ENCODE measurements at regions not wholly inside any gene's neighbourhood (a gene's known extent, or its start where the extent isn't known, plus 50 kb on each side); places are given as distances from the start of the nearest gene placed in this dataset.

DNA sequence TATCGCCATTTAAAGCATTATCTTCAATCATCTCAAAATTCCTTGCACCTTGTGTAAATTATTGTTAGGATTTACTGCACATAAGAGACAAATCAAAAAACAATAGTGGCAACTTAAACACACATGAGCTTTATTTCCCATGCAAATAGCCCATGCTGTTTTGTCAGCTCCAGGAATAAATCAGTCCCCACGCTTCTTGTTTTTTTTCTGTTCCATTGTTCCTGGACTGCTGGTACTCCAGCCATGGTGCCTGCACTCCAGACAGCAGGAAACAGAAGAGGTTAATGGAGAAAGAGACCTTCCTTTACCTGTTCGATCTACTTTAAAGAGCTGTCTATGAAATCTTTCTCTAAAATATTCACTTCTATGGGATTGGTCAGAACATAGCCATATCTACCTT, 1515.7 kb upstream of the TENM3 start:
- Histone ChIP-seq H3K36me3 (no peaks in the 10 kb centered on the region), H3K4me1 (no peaks in the 10 kb centered on the region), H3K27ac (no peak overlapping the region), H3K9me3 (no peaks in the 10 kb centered on the region), H3K27me3 (no peaks in the 10 kb centered on the region), H3K4me3 (no peak overlapping the region)
- TF ChIP-seq, protein P1, sequence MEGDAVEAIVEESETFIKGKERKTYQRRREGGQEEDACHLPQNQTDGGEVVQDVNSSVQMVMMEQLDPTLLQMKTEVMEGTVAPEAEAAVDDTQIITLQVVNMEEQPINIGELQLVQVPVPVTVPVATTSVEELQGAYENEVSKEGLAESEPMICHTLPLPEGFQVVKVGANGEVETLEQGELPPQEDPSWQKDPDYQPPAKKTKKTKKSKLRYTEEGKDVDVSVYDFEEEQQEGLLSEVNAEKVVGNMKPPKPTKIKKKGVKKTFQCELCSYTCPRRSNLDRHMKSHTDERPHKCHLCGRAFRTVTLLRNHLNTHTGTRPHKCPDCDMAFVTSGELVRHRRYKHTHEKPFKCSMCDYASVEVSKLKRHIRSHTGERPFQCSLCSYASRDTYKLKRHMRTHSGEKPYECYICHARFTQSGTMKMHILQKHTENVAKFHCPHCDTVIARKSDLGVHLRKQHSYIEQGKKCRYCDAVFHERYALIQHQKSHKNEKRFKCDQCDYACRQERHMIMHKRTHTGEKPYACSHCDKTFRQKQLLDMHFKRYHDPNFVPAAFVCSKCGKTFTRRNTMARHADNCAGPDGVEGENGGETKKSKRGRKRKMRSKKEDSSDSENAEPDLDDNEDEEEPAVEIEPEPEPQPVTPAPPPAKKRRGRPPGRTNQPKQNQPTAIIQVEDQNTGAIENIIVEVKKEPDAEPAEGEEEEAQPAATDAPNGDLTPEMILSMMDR (IDR thresholded peaks at IDR 0.05), result no peak
- intact Hi-C loops (cut with DNase I), result no loop called here
- ATAC-seq (no peak), DNase-seq (no peak)

DNA sequence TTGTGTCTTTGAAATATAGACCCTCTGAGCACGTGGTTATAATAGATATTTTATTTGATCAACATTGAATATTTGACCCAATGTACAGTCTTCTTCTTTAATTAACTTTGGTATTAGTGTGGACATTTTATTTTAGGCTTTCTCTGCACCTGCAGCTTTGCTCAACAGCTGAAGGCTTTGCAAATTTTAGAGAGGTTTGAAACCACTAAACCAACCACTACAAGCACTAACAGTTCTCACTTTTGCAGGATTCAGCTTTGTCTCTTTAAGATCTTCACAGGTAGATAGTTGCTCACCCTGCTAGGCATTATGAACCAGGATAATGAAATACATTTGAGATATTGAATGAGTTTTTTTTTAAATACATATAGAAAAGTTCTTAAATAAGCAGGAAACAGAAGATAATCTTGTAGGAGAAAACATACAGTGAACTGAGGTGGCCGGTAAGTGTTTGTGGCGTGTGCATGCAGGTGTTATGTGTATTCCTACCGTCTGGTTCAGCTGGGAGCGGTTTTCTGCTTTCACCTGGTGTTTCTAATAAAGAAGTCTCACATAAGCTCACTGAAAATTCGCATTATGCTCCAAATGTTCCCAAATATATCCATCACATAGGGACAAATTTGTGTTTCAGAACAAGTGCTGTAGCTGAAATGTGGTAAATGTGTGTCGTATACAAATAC, 1508.3 kb upstream of the TENM3 start:
- Histone ChIP-seq H3K4me1 (no peaks in the 10 kb centered on the region), H3K36me3 (no peaks in the 10 kb centered on the region), H3K4me3 (no peak overlapping the region), H3K27ac (no peak overlapping the region), H3K27me3 (no peaks in the 10 kb centered on the region), H3K9me3 (peaks cover 0 to 2% of the 10 kb centered on the region in 2 donors)
- ATAC-seq (no peak), DNase-seq (no peak)
- TF ChIP-seq, protein P1 (IDR thresholded peaks at IDR 0.05), result no peak
- intact Hi-C loops (cut with DNase I), result no loop called here

DNA sequence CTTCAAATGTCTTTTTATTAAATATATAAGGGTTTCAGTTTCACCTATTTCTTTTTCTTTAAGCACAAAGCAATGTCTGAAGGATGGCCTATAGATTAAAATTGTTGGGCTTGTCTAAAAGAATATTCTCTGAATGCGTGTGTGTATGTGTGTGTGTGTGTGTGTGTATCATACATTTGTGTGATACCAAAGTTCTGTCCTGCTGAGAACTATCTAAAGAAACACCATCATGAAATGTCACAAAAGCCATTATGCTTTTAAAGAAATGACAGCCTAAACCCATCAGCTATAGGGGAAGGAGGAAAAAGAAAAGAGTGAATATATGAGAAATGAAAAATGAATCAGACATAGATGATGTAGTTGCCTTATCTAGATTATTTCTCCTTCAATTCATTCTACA, 1501.5 kb upstream of the TENM3 start:
- intact Hi-C loops (cut with DNase I), result no loop called here
- Histone ChIP-seq H3K4me1 (no peaks in the 10 kb centered on the region), H3K27ac (no peak overlapping the region), H3K36me3 (no peaks in the 10 kb centered on the region), H3K4me3 (no peak overlapping the region), H3K9me3 (peaks cover 0 to 2% of the 10 kb centered on the region in 2 donors), H3K27me3 (no peaks in the 10 kb centered on the region)
- DNase-seq, result no peak
- no peak for ATAC-seq
- TF ChIP-seq, protein P1 (IDR thresholded peaks at IDR 0.05), result no peak

DNA sequence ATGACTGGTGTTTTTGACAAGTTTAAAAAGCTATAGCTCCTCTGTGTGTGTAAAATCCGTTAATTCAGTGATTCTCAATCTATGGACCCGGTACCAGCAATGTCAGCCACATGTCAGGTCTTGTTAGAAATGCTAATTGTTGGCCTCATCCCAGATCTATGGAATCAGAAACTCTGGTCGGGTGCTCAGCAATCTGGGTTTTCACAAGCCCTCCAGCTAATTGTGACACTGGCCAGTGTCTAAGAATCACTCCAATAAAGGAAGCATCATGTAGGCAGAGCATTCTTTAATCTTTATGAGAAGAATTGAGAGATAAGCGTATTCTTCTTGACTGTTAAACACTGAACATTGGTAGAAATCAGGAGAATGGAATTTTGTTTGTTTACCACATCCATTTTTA, 1498.2 kb upstream of the TENM3 start:
- H3K4me1 ChIP-seq, result no peaks in the 10 kb centered on the region
- intact Hi-C loops (cut with DNase I), result no loop called here

DNA sequence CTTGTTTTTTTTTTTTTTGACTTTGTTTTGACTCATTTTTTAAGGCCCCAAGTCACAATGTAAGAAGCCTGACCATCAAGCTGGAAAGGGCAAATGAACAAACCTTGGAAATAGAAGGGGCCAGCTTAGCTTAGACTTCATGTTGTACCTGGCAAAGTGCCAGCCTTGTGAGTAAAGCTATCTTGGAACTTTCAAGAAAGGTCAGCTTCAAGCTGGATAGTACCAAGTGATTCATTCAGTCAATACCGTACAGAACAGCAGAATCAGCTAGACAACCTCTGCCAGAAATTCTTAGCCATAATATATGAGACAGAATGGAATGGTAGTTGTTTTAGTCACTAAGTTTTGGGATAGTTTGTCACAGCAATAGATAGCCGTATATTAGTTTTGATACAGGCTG, 1492.2 kb upstream of the TENM3 start:
- intact Hi-C loops (cut with DNase I), result no loop called here
- H3K4me3 ChIP-seq, result no peak overlapping the region
- no peaks in the 10 kb centered on the region for H3K4me1 ChIP-seq
- H3K27me3 ChIP-seq, result no peaks in the 10 kb centered on the region
- peaks cover 0 to 3% of the 10 kb centered on the region in 2 donors for H3K9me3 ChIP-seq
- DNase-seq (no peak), ATAC-seq (no peak)
- no peak overlapping the region for H3K27ac ChIP-seq
- H3K36me3 ChIP-seq, result no peaks in the 10 kb centered on the region
- TF ChIP-seq, protein P1 (IDR thresholded peaks at IDR 0.05), result no peak

More for the DNA sequence above, 1498.2 kb upstream of the TENM3 start:
- Histone ChIP-seq H3K27ac (no peak overlapping the region), H3K9me3 (no peaks in the 10 kb centered on the region), H3K36me3 (no peaks in the 10 kb centered on the region), H3K27me3 (no peaks in the 10 kb centered on the region), H3K4me3 (no peak overlapping the region)
- DNase-seq, result no peak
- TF ChIP-seq, protein P1 (IDR thresholded peaks at IDR 0.05), result no peak
- ATAC-seq, result no peak
